ENCODE measurements at regions not wholly inside any gene's neighbourhood (a gene's known extent, or its start where the extent isn't known, plus 50 kb on each side); places are given as distances from the start of the nearest gene placed in this dataset.

- TF ChIP-seq CTCF (IDR thresholded peaks at IDR 0.05) (no peak), ESRRA (CRISPR knock-in tag; IDR thresholded peaks at IDR 0.05; ENCODE audit: borderline replicate concordance) (no peak), RELA (CRISPR knock-in tag; IDR thresholded peaks at IDR 0.05; ENCODE audit: borderline replicate concordance) (no peak), CREM (CRISPR knock-in tag; IDR thresholded peaks at IDR 0.05) (no peak), JUN (CRISPR knock-in tag; IDR thresholded peaks at IDR 0.05) (no peak), SMAD4 (CRISPR knock-in tag; IDR thresholded peaks at IDR 0.05) (no peak), HMGXB4 (CRISPR knock-in tag; IDR thresholded peaks at IDR 0.05) (no peak), USF1 (CRISPR knock-in tag; IDR thresholded peaks at IDR 0.05) (no peak), ZNF396 (CRISPR knock-in tag; IDR thresholded peaks at IDR 0.05; ENCODE audit: borderline replicate concordance) (no peak), CBFB (CRISPR knock-in tag; IDR thresholded peaks at IDR 0.05; ENCODE audit: low read depth) (no peak)
Measured at GRCh38 chr15:93331545-93332167, 242.6 kb upstream of the RGMA start.
